Activated CD4-positive, alpha-beta T cell treated with anti-CD3 and anti-CD28 coated beads for 24 hours (primary cell): ENCODE measurements at regions not wholly inside any gene's neighbourhood (a gene's known extent, or its start where the extent isn't known, plus 50 kb on each side); places are given as distances from the start of the nearest gene placed in this dataset.

Experiments
- DNase-seq, 2 donors: peaks; one replicate each; pipeline ENCODE4 v3.0.0-alpha.2; 2020; ENCODE audit warnings: low read depth in 2 of 2

GRCh38 chr2:2719781-2720180, 388.7 kb upstream of the MYT1L start:
- no peak for DNase-seq

- DNase-seq, result no peak
Measured at GRCh38 chr2:2719015-2719414, 387.9 kb upstream of the MYT1L start.

GRCh38 chr2:2717406-2717805, 386.3 kb upstream of the MYT1L start:
- DNase-seq, result no peak

GRCh38 chr2:2716771-2717170, 385.7 kb upstream of the MYT1L start:
- DNase-seq, result no peak

GRCh38 chr2:2715036-2715818, 384.2 kb upstream of the MYT1L start:
- DNase-seq, result no peak

GRCh38 chr2:2714408-2714807, 383.3 kb upstream of the MYT1L start:
- DNase-seq, result no peak

GRCh38 chr2:2709431-2709770, 378.3 kb upstream of the MYT1L start:
- no peak for DNase-seq

- no peak for DNase-seq
Measured at GRCh38 chr2:2708575-2709430, 377.7 kb upstream of the MYT1L start.

- DNase-seq, result no peak
Measured at GRCh38 chr2:2707206-2707991, 376.3 kb upstream of the MYT1L start.

- DNase-seq, result no peak
Measured at GRCh38 chr2:2706306-2706705, 375.2 kb upstream of the MYT1L start.

- DNase-seq, result no peak
Measured at GRCh38 chr2:2705871-2706270, 374.8 kb upstream of the MYT1L start.

GRCh38 chr2:2704428-2705090, 373.5 kb upstream of the MYT1L start:
- no peak for DNase-seq

GRCh38 chr2:2703762-2704427, 372.8 kb upstream of the MYT1L start:
- DNase-seq, result no peak

- no peak for DNase-seq
Measured at GRCh38 chr2:2703172-2703571, 372.1 kb upstream of the MYT1L start.

- DNase-seq, result no peak
Measured at GRCh38 chr2:2702385-2702784, 371.3 kb upstream of the MYT1L start.

- DNase-seq, result no peak
Measured at GRCh38 chr2:2701813-2702212, 370.7 kb upstream of the MYT1L start.

- DNase-seq, result no peak
Measured at GRCh38 chr2:2701176-2701781, 370.2 kb upstream of the MYT1L start.

- DNase-seq, result no peak
Measured at GRCh38 chr2:2699121-2699505, 368.0 kb upstream of the MYT1L start.

- DNase-seq, result no peak
Measured at GRCh38 chr2:2698182-2699120, 367.4 kb upstream of the MYT1L start.
